ENCODE measurements at regions not wholly inside any gene's neighbourhood (a gene's known extent, or its start where the extent isn't known, plus 50 kb on each side); places are given as distances from the start of the nearest gene placed in this dataset.

DNA sequence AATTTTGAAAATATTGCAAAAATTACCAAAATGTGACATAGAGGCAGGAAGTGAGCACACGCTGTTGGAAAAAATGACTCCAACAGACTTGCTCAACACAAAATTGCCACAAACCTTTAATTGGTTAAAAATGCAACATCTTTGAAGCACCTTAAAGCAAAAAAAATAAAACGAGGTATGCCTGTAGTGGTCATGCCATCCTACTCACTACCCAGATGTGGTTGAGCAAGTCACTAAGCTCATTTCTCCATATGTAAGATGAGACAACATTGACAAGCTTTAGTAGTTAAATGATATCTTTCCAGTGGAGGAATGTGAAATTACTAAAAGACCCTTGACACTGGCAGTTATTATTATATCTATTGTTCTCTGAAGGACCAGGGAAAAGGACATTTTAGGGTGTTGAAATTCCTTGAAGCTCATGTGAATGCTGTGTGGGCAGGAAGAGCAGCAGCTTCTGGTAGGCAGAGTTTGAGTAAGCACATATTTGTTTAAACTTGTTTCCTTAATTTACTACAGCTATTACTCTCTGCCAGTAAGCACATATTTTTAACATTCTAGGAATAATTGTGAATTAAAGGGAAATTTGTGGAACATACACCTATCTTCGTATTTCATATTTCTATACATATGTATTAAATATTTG lies 131.6 kb upstream of the P2RY1 start:
- Mint-ChIP-seq H3K9me3 (peaks cover 0 to 2% (median 0%) of the 10 kb centered on the region in 8 donors), H3K4me3 (no peak overlapping the region)
- H3K9me3 ChIP-seq (ENCODE audit: control insufficient read depth in 1 of 2, low read length in 2 of 2), result no peaks in the 10 kb centered on the region

DNA sequence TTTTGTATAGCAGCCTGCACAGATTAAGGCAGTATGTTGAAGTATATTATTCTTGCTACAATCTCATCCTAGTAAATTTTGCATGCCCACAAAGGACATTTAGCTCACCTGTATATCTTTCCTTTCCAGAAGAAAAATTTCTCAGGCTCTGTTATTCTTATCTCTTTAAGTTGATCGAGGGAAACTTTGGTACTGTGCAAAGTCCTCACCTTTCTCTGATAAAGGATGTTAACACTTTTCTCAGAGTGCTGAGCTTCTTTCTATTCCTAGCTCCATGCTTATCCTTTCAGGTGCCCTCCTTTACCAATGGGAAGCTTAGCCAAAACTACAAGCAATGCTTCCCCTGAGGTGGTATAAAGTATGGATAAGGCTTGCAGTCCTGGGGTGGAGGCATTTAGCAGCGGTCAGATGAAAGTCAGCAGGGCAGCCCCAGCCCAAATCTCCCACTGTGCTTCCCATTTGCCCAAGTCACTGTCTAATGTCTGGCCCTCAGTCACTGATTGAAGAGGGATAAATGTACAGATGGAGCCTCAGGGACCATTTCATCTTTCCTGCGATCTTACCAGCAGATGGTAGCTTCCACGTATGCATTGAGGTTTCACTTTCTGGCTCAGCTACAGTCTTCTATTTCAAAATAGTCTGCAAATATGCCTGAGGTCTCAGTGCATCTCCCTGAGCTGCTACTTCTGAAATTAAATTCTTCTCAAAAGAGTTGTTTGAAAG lies 127.8 kb upstream of the P2RY1 start:
- no peak for DNase-seq
- Histone ChIP-seq H3K27me3 (ENCODE audit: insufficient read depth, low read length) (no peaks in the 10 kb centered on the region), H3K27ac (ENCODE audit: low read depth, low read length) (no peak overlapping the region), H3K36me3 (ENCODE audit: insufficient read depth, low read length) (no peaks in the 10 kb centered on the region), H3K4me3 (ENCODE audit: low read length in 2 of 2) (no peak overlapping the region), H3K9me3 (ENCODE audit: control insufficient read depth in 1 of 2, low read length in 2 of 2) (no peaks in the 10 kb centered on the region), H3K4me1 (ENCODE audit: insufficient read depth, low read length) (no peaks in the 10 kb centered on the region)
- no peak overlapping the region for H3K4me3 Mint-ChIP-seq
- POLR2A ChIA-PET (ENCODE audit: partially characterized antibody), result no interaction called here
- intact Hi-C loops (cut with micrococcal nuclease), result no loop called here
- H3K36me3 Mint-ChIP-seq, result no peaks in the 10 kb centered on the region
- no peaks in the 10 kb centered on the region for H3K9me3 Mint-ChIP-seq
- no peaks in the 10 kb centered on the region for H3K4me1 Mint-ChIP-seq
- H3K27ac Mint-ChIP-seq, result no peak overlapping the region
- H3K27me3 Mint-ChIP-seq, result peaks cover 0 to 1% of the 10 kb centered on the region in 2 donors
- CTCF ChIA-PET (ENCODE audit: partially characterized antibody), result no interaction called here

More for the DNA sequence above, 131.6 kb upstream of the P2RY1 start:
- H3K36me3 Mint-ChIP-seq, result no peaks in the 10 kb centered on the region
- no peak for DNase-seq
- no peaks in the 10 kb centered on the region for H3K27me3 ChIP-seq (ENCODE audit: insufficient read depth, low read length)
- no peak overlapping the region for H3K4me3 ChIP-seq (ENCODE audit: low read length in 2 of 2)
- H3K36me3 ChIP-seq (ENCODE audit: insufficient read depth, low read length), result no peaks in the 10 kb centered on the region
- H3K27me3 Mint-ChIP-seq, result peaks cover 0 to 3% of the 10 kb centered on the region in 2 donors
- ChIA-PET POLR2A (ENCODE audit: partially characterized antibody) (no interaction called here), CTCF (ENCODE audit: partially characterized antibody) (no interaction called here)
- intact Hi-C loops (cut with micrococcal nuclease), result no loop called here
- H3K4me1 ChIP-seq (ENCODE audit: insufficient read depth, low read length), result no peaks in the 10 kb centered on the region
- no peak overlapping the region for H3K27ac ChIP-seq (ENCODE audit: low read depth, low read length)
- no peaks in the 10 kb centered on the region for H3K4me1 Mint-ChIP-seq
- no peak overlapping the region for H3K27ac Mint-ChIP-seq

- H3K9me3 ChIP-seq (ENCODE audit: control insufficient read depth in 1 of 2, low read length in 2 of 2), result no peaks in the 10 kb centered on the region
- Mint-ChIP-seq H3K4me1 (no peaks in the 10 kb centered on the region), H3K27me3 (peaks cover 0 to 1% of the 10 kb centered on the region in 2 donors), H3K27ac (no peak overlapping the region), H3K36me3 (no peaks in the 10 kb centered on the region), H3K9me3 (no peaks in the 10 kb centered on the region), H3K4me3 (no peak overlapping the region)
- POLR2A ChIA-PET (ENCODE audit: partially characterized antibody), result no interaction called here
- intact Hi-C loops (cut with micrococcal nuclease), result no loop called here
- H3K4me1 ChIP-seq (ENCODE audit: insufficient read depth, low read length), result no peaks in the 10 kb centered on the region
- no peak overlapping the region for H3K4me3 ChIP-seq (ENCODE audit: low read length in 2 of 2)
- DNase-seq, result no peak
- CTCF ChIA-PET (ENCODE audit: partially characterized antibody), result no interaction called here
- H3K27ac ChIP-seq (ENCODE audit: low read depth, low read length), result no peak overlapping the region
- no peaks in the 10 kb centered on the region for H3K36me3 ChIP-seq (ENCODE audit: insufficient read depth, low read length)
- no peaks in the 10 kb centered on the region for H3K27me3 ChIP-seq (ENCODE audit: insufficient read depth, low read length)
Observed at GRCh38 chr3:152709659-152710058, 125.3 kb upstream of the P2RY1 start.

DNA sequence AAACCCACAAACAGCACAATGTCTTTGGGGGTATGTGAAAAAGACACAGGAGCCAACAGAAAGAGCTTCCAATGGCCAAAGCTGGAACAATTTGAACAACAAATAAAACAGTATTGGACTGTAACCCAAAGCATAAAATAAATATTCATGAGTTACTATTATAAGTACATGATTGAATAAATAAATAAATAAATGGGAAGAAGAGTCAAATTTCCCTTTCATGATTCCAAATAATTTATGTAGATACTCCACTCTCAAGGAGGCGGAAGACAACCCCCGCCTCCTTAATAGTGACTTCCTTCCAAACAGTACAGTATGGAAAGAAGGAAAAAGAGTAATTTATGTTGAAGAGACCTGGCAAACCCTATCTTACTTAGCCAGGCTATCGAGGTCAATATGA lies 124.4 kb upstream of the P2RY1 start:
- intact Hi-C loops (cut with micrococcal nuclease), result no loop called here
- no peak overlapping the region for H3K27ac Mint-ChIP-seq
- ChIA-PET CTCF (ENCODE audit: partially characterized antibody) (no interaction called here), POLR2A (ENCODE audit: partially characterized antibody) (no interaction called here)
- Histone ChIP-seq H3K9me3 (ENCODE audit: control insufficient read depth in 1 of 2, low read length in 2 of 2) (no peaks in the 10 kb centered on the region), H3K27ac (ENCODE audit: low read depth, low read length) (no peak overlapping the region), H3K27me3 (ENCODE audit: insufficient read depth, low read length) (no peaks in the 10 kb centered on the region), H3K4me3 (ENCODE audit: low read length in 2 of 2) (no peak overlapping the region), H3K4me1 (ENCODE audit: insufficient read depth, low read length) (no peaks in the 10 kb centered on the region), H3K36me3 (ENCODE audit: insufficient read depth, low read length) (no peaks in the 10 kb centered on the region)
- DNase-seq, result no peak
- H3K4me3 Mint-ChIP-seq, result no peak overlapping the region
- H3K4me1 Mint-ChIP-seq, result no peaks in the 10 kb centered on the region
- peaks cover 0 to 2% (median 0%) of the 10 kb centered on the region in 8 donors for H3K9me3 Mint-ChIP-seq
- H3K27me3 Mint-ChIP-seq, result peaks cover 0 to 1% of the 10 kb centered on the region in 2 donors
- H3K36me3 Mint-ChIP-seq, result no peaks in the 10 kb centered on the region

- no peak for DNase-seq
- no peaks in the 10 kb centered on the region for H3K36me3 ChIP-seq (ENCODE audit: insufficient read depth, low read length)
- no peak overlapping the region for H3K4me3 ChIP-seq (ENCODE audit: low read length in 2 of 2)
- H3K27me3 ChIP-seq (ENCODE audit: insufficient read depth, low read length), result no peaks in the 10 kb centered on the region
- H3K9me3 ChIP-seq (ENCODE audit: control insufficient read depth in 1 of 2, low read length in 2 of 2), result no peaks in the 10 kb centered on the region
- no peak overlapping the region for H3K27ac ChIP-seq (ENCODE audit: low read depth, low read length)
- ChIA-PET POLR2A (ENCODE audit: partially characterized antibody) (no interaction called here), CTCF (ENCODE audit: partially characterized antibody) (no interaction called here)
- peaks cover 0 to 1% of the 10 kb centered on the region in 2 donors for H3K27me3 Mint-ChIP-seq
- no peaks in the 10 kb centered on the region for H3K4me1 ChIP-seq (ENCODE audit: insufficient read depth, low read length)
- H3K4me3 Mint-ChIP-seq, result no peak overlapping the region
- H3K27ac Mint-ChIP-seq, result no peak overlapping the region
- peaks cover 0 to 2% (median 0%) of the 10 kb centered on the region in 8 donors for H3K9me3 Mint-ChIP-seq
- H3K4me1 Mint-ChIP-seq, result no peaks in the 10 kb centered on the region
- H3K36me3 Mint-ChIP-seq, result no peaks in the 10 kb centered on the region
- intact Hi-C loops (cut with micrococcal nuclease), result no loop called here
Observed at GRCh38 chr3:152713989-152714388, 120.9 kb upstream of the P2RY1 start.

- CTCF ChIA-PET (ENCODE audit: partially characterized antibody), result no interaction called here
- H3K4me1 Mint-ChIP-seq, result no peaks in the 10 kb centered on the region
- no peak for DNase-seq
- H3K36me3 Mint-ChIP-seq, result no peaks in the 10 kb centered on the region
- Histone ChIP-seq H3K4me1 (ENCODE audit: insufficient read depth, low read length) (no peaks in the 10 kb centered on the region), H3K27ac (ENCODE audit: low read depth, low read length) (no peak overlapping the region), H3K27me3 (ENCODE audit: insufficient read depth, low read length) (no peaks in the 10 kb centered on the region), H3K36me3 (ENCODE audit: insufficient read depth, low read length) (no peaks in the 10 kb centered on the region), H3K4me3 (ENCODE audit: low read length in 2 of 2) (no peak overlapping the region), H3K9me3 (ENCODE audit: control insufficient read depth in 1 of 2, low read length in 2 of 2) (no peaks in the 10 kb centered on the region)
- H3K4me3 Mint-ChIP-seq, result no peak overlapping the region
- intact Hi-C loops (cut with micrococcal nuclease), result no loop called here
- H3K9me3 Mint-ChIP-seq, result peaks cover 0 to 2% (median 0%) of the 10 kb centered on the region in 8 donors
- H3K27me3 Mint-ChIP-seq, result peaks cover 0 to 1% of the 10 kb centered on the region in 2 donors
- POLR2A ChIA-PET (ENCODE audit: partially characterized antibody), result no interaction called here
- H3K27ac Mint-ChIP-seq, result no peak overlapping the region
Observed at GRCh38 chr3:152714507-152714906, 120.4 kb upstream of the P2RY1 start.

GRCh38 chr3:152717252-152717651 lies 117.7 kb upstream of the P2RY1 start:
- H3K4me1 ChIP-seq (ENCODE audit: insufficient read depth, low read length), result no peaks in the 10 kb centered on the region
- intact Hi-C loops (cut with micrococcal nuclease), result no loop called here
- DNase-seq, result no peak
- peaks cover 0 to 5% (median under 1%) of the 10 kb centered on the region in 8 donors for H3K9me3 Mint-ChIP-seq
- H3K27ac ChIP-seq (ENCODE audit: low read depth, low read length), result no peak overlapping the region
- no peak overlapping the region for H3K4me3 ChIP-seq (ENCODE audit: low read length in 2 of 2)
- H3K9me3 ChIP-seq (ENCODE audit: control insufficient read depth in 1 of 2, low read length in 2 of 2), result no peaks in the 10 kb centered on the region
- H3K4me1 Mint-ChIP-seq, result no peaks in the 10 kb centered on the region
- H3K27ac Mint-ChIP-seq, result no peak overlapping the region
- H3K27me3 ChIP-seq (ENCODE audit: insufficient read depth, low read length), result no peaks in the 10 kb centered on the region
- H3K4me3 Mint-ChIP-seq, result no peak overlapping the region
- CTCF ChIA-PET (ENCODE audit: partially characterized antibody), result no interaction called here
- H3K36me3 ChIP-seq (ENCODE audit: insufficient read depth, low read length), result no peaks in the 10 kb centered on the region
- POLR2A ChIA-PET (ENCODE audit: partially characterized antibody), result no interaction called here
- no peaks in the 10 kb centered on the region for H3K36me3 Mint-ChIP-seq
- peaks cover 2% of the 10 kb centered on the region in 2 donors for H3K27me3 Mint-ChIP-seq

All from CD4-positive, alpha-beta memory T cell (primary cell).